Bone marrow (tissue), 2 donors: ENCODE measurements at regions not wholly inside any gene's neighbourhood (a gene's known extent, or its start where the extent isn't known, plus 50 kb on each side); places are given as distances from the start of the nearest gene placed in this dataset.
A peak's percentile ranks its signal among the peaks of the same experiment; 100 is the strongest.
"Not testable (repeated sequence)": the region's sequence is repeated elsewhere in the genome, so short reads cannot be mapped to it uniquely, and the experiment has no call there.

Experiments
- DNase-seq, 2 donors: peaks; one replicate each; lab custom pipeline; 2025; lab: John Stamatoyannopoulos, UW

- DNase-seq, result no peak
Observed at GRCh38 chr7:149633976-149634945, 136.7 kb upstream of the ZNF746 start.

- not testable (repeated sequence) for DNase-seq
Observed at GRCh38 chr7:149628361-149629149, 130.9 kb upstream of the ZNF746 start.

GRCh38 chr7:149627911-149628310 is 130.3 kb upstream of the ZNF746 start:
- DNase-seq, result no peak

GRCh38 chr7:149626972-149627371 is 129.4 kb upstream of the ZNF746 start:
- DNase-seq, result no peak

GRCh38 chr7:149625947-149626392 is 128.4 kb upstream of the ZNF746 start:
- DNase-seq, result no peak

GRCh38 chr7:149625340-149625946 is 127.8 kb upstream of the ZNF746 start:
- peak; percentile 3 to 44 for DNase-seq

GRCh38 chr7:149624419-149625339 is 127.1 kb upstream of the ZNF746 start:
- peak; percentile 71 to 80 for DNase-seq

- no peak for DNase-seq
Observed at GRCh38 chr7:149624006-149624405, 126.4 kb upstream of the ZNF746 start.

- DNase-seq, result not testable (repeated sequence)
Observed at GRCh38 chr7:149623262-149623997, 125.8 kb upstream of the ZNF746 start.

GRCh38 chr7:149622444-149623210 is 125.0 kb upstream of the ZNF746 start:
- no peak for DNase-seq

GRCh38 chr7:149621776-149622175 is 124.2 kb upstream of the ZNF746 start:
- no peak for DNase-seq

GRCh38 chr7:149620961-149621360 is 123.4 kb upstream of the ZNF746 start:
- DNase-seq, result no peak

GRCh38 chr7:149616898-149617297 is 119.3 kb upstream of the ZNF746 start:
- DNase-seq, result no peak

GRCh38 chr7:149615690-149616270 is 118.2 kb upstream of the ZNF746 start:
- no peak for DNase-seq

GRCh38 chr7:149610441-149611011 is 112.9 kb upstream of the ZNF746 start:
- no peak for DNase-seq

- no peak for DNase-seq
Observed at GRCh38 chr7:149608168-149608567, 110.6 kb upstream of the ZNF746 start.

- DNase-seq, result no peak
Observed at GRCh38 chr7:149607683-149608082, 110.1 kb upstream of the ZNF746 start.

- no peak for DNase-seq
Observed at GRCh38 chr7:149606826-149607225, 109.2 kb upstream of the ZNF746 start.

- DNase-seq, result no peak
Observed at GRCh38 chr7:149605696-149606095, 108.1 kb upstream of the ZNF746 start.
